A549 (cell line): ENCODE measurements at regions not wholly inside any gene's neighbourhood (a gene's known extent, or its start where the extent isn't known, plus 50 kb on each side); places are given as distances from the start of the nearest gene placed in this dataset.

ENCODE experiments used
- CHD2 ChIP-seq: fragments of 150-350 bp; IDR thresholded peaks from 2 replicates; pipeline ENCODE4 v1.6.1; 2014; ENCODE audit warnings: low read length; ENCODE audit not compliant: partially characterized antibody
- CHD4 ChIP-seq: fragments of 200-600 bp; sonication (generic); IDR thresholded peaks from 2 replicates; pipeline ENCODE4 v1.6.1; 2016; ENCODE audit warnings: antibody characterized with exemption, mild to moderate bottlenecking, borderline replicate concordance
- HDAC2 ChIP-seq: fragments of 200-600 bp; sonication (generic); IDR thresholded peaks from 2 replicates; pipeline ENCODE4 v1.6.1; 2016
- HOXA7 ChIP-seq: fragments of 250-450 bp; sonication (Bioruptor Pico); IDR thresholded peaks from 2 replicates; pipeline ENCODE4 v1.5.0; 2020; ENCODE audit warnings: mild to moderate bottlenecking, moderate library complexity
- JUN ChIP-seq, 2 experiments: fragments of >200 bp; sonication (Bioruptor Twin); formaldehyde crosslinking; IDR thresholded peaks; 2 replicates in 1 of 2; 3 replicates in 1 of 2; pipeline ENCODE4 v1.6.1; 2016 to 2017
- PHF8 ChIP-seq: fragments of 200-600 bp; sonication (generic); IDR thresholded peaks from 2 replicates; pipeline ENCODE4 v1.6.1; 2016; ENCODE audit warnings: low read depth, mild to moderate bottlenecking, antibody characterized with exemption, moderate library complexity, borderline replicate concordance
- POLR2A ChIP-seq: IDR thresholded peaks from 2 replicates; pipeline ENCODE4 v1.6.1; 2012; ENCODE audit warnings: mild to moderate bottlenecking, low read length
- RAD21 ChIP-seq, 2 experiments: fragments of >200 bp in 1 of 2; sonication (Bioruptor Twin) in 1 of 2; formaldehyde crosslinking in 1 of 2; IDR thresholded peaks in 1 of 2; conservative IDR thresholded peaks in 1 of 2; 2 replicates in 1 of 2; 3 replicates in 1 of 2; pipeline ENCODE4 v1.6.1; 2012 to 2018; ENCODE audit warnings: inconsistent platforms in 1 of 2
- RCOR1 ChIP-seq: fragments of 150-350 bp; IDR thresholded peaks from 2 replicates; pipeline ENCODE4 v1.6.1; 2014; ENCODE audit warnings: antibody characterized with exemption, low read length, low read depth
- SMC3 ChIP-seq: fragments of >200 bp; sonication (Bioruptor Twin); formaldehyde crosslinking; IDR thresholded peaks from 3 replicates; pipeline ENCODE4 v1.6.1; 2018; ENCODE audit warnings: inconsistent platforms
- ZSCAN20 ChIP-seq: fragments of 250-450 bp; sonication (Bioruptor Pico); IDR thresholded peaks from 2 replicates; pipeline ENCODE4 v1.8.0; 2022; ENCODE audit warnings: mild to moderate bottlenecking, moderate library complexity
- TF ChIP-seq, protein P1 (sequence below): fragments of >200 bp; sonication (Bioruptor Twin); formaldehyde crosslinking; IDR thresholded peaks from 3 replicates; pipeline ENCODE4 v1.5.1; 2016
- TF ChIP-seq, protein P2 (sequence below): IDR thresholded peaks from 2 replicates; pipeline ENCODE4 v1.6.1; 2012
- TF ChIP-seq, protein P3 (sequence below): IDR thresholded peaks from 2 replicates; pipeline ENCODE4 v1.6.1; 2012

DNA sequence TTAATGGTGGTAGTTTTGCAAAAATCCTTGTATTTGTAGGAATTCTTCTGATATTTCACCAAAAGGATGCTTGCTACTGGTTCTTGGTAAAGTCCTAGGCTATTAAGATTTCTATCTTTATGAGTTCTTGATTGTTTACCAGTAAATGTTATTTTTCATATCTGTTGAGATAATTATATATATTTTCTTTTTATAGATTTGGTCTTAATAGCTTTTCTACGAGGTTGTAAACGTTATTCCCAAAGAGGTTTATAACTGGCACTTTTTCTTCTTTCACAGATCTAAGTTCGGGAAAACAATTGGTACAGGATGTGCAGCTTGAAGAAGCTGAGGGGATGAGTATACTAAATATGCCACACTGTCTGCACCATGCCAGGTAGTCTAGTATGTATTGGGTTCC lies 55.1 kb upstream of the HBS1L start:
- TF ChIP-seq, protein P1, sequence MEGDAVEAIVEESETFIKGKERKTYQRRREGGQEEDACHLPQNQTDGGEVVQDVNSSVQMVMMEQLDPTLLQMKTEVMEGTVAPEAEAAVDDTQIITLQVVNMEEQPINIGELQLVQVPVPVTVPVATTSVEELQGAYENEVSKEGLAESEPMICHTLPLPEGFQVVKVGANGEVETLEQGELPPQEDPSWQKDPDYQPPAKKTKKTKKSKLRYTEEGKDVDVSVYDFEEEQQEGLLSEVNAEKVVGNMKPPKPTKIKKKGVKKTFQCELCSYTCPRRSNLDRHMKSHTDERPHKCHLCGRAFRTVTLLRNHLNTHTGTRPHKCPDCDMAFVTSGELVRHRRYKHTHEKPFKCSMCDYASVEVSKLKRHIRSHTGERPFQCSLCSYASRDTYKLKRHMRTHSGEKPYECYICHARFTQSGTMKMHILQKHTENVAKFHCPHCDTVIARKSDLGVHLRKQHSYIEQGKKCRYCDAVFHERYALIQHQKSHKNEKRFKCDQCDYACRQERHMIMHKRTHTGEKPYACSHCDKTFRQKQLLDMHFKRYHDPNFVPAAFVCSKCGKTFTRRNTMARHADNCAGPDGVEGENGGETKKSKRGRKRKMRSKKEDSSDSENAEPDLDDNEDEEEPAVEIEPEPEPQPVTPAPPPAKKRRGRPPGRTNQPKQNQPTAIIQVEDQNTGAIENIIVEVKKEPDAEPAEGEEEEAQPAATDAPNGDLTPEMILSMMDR = no peak
- no peak for TF ChIP-seq SMC3
- no peak for TF ChIP-seq JUN (IDR thresholded peaks at IDR 0.05)
- no peak for TF ChIP-seq ZSCAN20 (CRISPR knock-in tag)
- TF ChIP-seq POLR2A = no peak
- TF ChIP-seq HDAC2 = no peak
- no peak for TF ChIP-seq CHD4
- TF ChIP-seq RAD21 (conservative IDR thresholded peaks at IDR 0.05 in 1 of 2, IDR thresholded peaks at IDR 0.05 in 1 of 2) = no peak
- TF ChIP-seq, protein P2, sequence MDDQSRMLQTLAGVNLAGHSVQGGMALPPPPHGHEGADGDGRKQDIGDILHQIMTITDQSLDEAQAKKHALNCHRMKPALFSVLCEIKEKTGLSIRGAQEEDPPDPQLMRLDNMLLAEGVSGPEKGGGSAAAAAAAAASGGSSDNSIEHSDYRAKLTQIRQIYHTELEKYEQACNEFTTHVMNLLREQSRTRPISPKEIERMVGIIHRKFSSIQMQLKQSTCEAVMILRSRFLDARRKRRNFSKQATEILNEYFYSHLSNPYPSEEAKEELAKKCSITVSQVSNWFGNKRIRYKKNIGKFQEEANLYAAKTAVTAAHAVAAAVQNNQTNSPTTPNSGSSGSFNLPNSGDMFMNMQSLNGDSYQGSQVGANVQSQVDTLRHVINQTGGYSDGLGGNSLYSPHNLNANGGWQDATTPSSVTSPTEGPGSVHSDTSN = no peak
- no peak for TF ChIP-seq CHD2
- TF ChIP-seq PHF8 = no peak
- TF ChIP-seq HOXA7 (CRISPR knock-in tag) = no peak
- TF ChIP-seq, protein P3, sequence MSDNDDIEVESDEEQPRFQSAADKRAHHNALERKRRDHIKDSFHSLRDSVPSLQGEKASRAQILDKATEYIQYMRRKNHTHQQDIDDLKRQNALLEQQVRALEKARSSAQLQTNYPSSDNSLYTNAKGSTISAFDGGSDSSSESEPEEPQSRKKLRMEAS = no peak
- no peak for TF ChIP-seq RCOR1
